HEK293T (cell line): ENCODE measurements at regions not wholly inside any gene's neighbourhood (a gene's known extent, or its start where the extent isn't known, plus 50 kb on each side); places are given as distances from the start of the nearest gene placed in this dataset.

Experiments used
- CTCF ChIA-PET: fragments of 350-600 bp; formaldehyde crosslinking; extraction: SDS; loops from one replicate; lab custom pipeline; 2021; ENCODE audit warnings: antibody characterized with exemption, inconsistent platforms; lab: Yijun Ruan, JAX
- POLR2A ChIA-PET: fragments of 350-600 bp; formaldehyde crosslinking; extraction: SDS; loops from one replicate; lab custom pipeline; 2020; ENCODE audit warnings: antibody characterized with exemption, inconsistent platforms; lab: Yijun Ruan, JAX
- DNase-seq: peaks from one replicate; pipeline ENCODE4 v3.0.0; 2012; ENCODE audit warnings: mixed read lengths; ENCODE audit errors: extremely low spot score
- ARNT ChIP-seq: fragments of 450-650 bp; IDR thresholded peaks from 2 replicates; pipeline ENCODE4 v1.6.1; 2017; ENCODE audit warnings: mild to moderate bottlenecking
- BHLHE40 ChIP-seq: fragments of 450-650 bp; IDR thresholded peaks from 2 replicates; pipeline ENCODE4 v1.6.1; 2016; ENCODE audit warnings: mild to moderate bottlenecking, moderate library complexity, borderline replicate concordance
- CTBP1 ChIP-seq: fragments of 450-650 bp; IDR thresholded peaks from 2 replicates; pipeline ENCODE4 v1.6.1; 2016; ENCODE audit warnings: borderline replicate concordance
- ELF4 ChIP-seq: fragments of 450-650 bp; IDR thresholded peaks from 2 replicates; pipeline ENCODE4 v1.6.1; 2017; ENCODE audit warnings: antibody characterized with exemption
- FOXA1 ChIP-seq: fragments of 450-650 bp; IDR thresholded peaks from 2 replicates; pipeline ENCODE4 v1.6.1; 2016; ENCODE audit warnings: mild to moderate bottlenecking
- FOXK2 ChIP-seq: fragments of 450-650 bp; IDR thresholded peaks from 2 replicates; pipeline ENCODE4 v1.6.1; 2016; ENCODE audit warnings: mild to moderate bottlenecking
- FOXM1 ChIP-seq: fragments of 450-650 bp; IDR thresholded peaks from 2 replicates; pipeline ENCODE4 v1.6.1; 2017; ENCODE audit warnings: mild to moderate bottlenecking, borderline replicate concordance
- HDGF ChIP-seq: fragments of 450-650 bp; IDR thresholded peaks from 2 replicates; pipeline ENCODE4 v1.6.1; 2017; ENCODE audit warnings: antibody characterized with exemption, borderline replicate concordance
- L3MBTL2 ChIP-seq: fragments of 450-650 bp; conservative IDR thresholded peaks from 2 replicates; pipeline ENCODE4 v1.6.1; 2016; ENCODE audit warnings: mild to moderate bottlenecking
- LEF1 ChIP-seq: fragments of 450-650 bp; IDR thresholded peaks from 2 replicates; pipeline ENCODE4 v1.6.1; 2017; ENCODE audit warnings: mild to moderate bottlenecking, borderline replicate concordance
- NFRKB ChIP-seq: fragments of 450-650 bp; IDR thresholded peaks from 2 replicates; pipeline ENCODE4 v1.6.1; 2016; ENCODE audit warnings: mild to moderate bottlenecking, moderate library complexity
- PKNOX1 ChIP-seq: fragments of 450-650 bp; IDR thresholded peaks from 2 replicates; pipeline ENCODE4 v1.6.1; 2016
- SP1 ChIP-seq: fragments of 450-650 bp; IDR thresholded peaks from 2 replicates; pipeline ENCODE4 v1.6.1; 2017
- SUZ12 ChIP-seq: fragments of 450-650 bp; IDR thresholded peaks from 2 replicates; pipeline ENCODE4 v1.6.1; 2016; ENCODE audit warnings: mild to moderate bottlenecking
- TARDBP ChIP-seq: fragments of 450-650 bp; IDR thresholded peaks from 2 replicates; pipeline ENCODE4 v1.6.1; 2016
- ZNF384 ChIP-seq: fragments of 450-650 bp; IDR thresholded peaks from 2 replicates; pipeline ENCODE4 v1.6.1; 2016

- TF ChIP-seq TARDBP (no peak), FOXK2 (no peak), PKNOX1 (no peak), ARNT (no peak), ZNF384 (no peak), SP1 (no peak), HDGF (no peak), SUZ12 (no peak), LEF1 (no peak), FOXM1 (no peak)
- POLR2A ChIA-PET = no interaction called here
- no peak for DNase-seq
- CTCF ChIA-PET = no interaction called here
These were observed 219.6 kb upstream of the N4BP1 start for GRCh38 chr16:48829336-48830310.

DNA sequence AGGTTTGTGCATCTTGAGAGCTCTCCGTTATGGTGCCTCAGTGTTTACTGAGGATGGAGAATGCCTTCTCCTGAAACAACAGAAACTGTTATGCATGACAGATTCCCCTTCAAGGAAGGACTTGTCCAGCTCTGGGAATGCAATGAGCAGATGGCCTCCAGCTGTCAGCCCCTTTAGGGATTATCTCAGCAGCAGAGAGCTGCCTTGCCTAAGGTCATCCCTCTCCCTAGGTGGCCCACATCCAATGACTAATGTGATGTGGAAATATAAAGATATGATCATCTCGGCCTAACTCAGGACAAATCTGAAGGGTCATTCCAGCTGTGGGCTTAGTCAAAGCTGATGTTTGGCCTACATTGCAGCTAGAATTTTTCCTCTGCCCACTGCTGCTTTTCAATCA is 214.3 kb upstream of the N4BP1 start:
- CTCF ChIA-PET = no interaction called here
- POLR2A ChIA-PET = no interaction called here
- no peak for DNase-seq
- TF ChIP-seq ARNT (no peak), L3MBTL2 (no peak), NFRKB (no peak), SUZ12 (no peak), SP1 (no peak), BHLHE40 (no peak), FOXK2 (no peak)

DNA sequence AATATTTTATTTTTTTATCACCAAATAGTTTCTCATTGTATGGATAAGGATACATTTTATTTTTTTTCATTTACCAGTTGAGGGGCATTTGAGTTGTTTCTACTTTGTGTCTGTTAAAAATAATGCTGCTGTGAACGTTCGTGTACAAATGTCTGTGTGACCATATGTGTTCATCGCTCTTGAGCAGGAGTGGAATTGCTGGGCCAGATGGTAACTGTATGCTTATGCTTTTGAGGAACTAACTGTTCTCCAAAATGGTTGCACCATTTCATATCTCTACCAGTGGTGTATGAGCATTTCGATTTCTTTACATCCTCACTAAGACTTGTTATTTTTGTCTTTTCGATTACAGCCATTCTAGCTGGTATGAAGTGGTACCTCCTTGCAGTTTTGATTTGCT is 212.5 kb upstream of the N4BP1 start:
- no peak for TF ChIP-seq ZNF384
- no peak for TF ChIP-seq FOXA1
- no peak for TF ChIP-seq TARDBP
- DNase-seq = no peak
- ChIA-PET CTCF (no interaction called here), POLR2A (no interaction called here)

DNA sequence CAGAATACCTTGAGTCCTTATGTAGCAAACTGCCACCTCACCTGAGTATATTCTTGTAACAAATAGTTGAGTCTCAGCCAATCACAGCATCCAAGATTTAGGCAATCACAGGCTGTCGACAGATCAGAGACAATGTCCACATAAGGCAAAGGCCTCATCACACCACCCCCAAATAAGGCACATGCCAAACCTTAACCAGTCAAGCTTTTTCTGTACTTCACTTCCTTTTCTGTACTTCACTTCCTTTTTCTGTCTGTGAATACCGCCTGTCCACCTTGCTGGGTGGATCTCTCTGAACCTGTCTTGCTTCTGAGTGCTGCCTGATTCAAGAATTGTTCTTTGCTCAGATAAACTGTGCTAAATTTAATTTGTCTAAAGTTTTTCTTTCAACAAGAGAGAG is 210.4 kb upstream of the N4BP1 start:
- ChIA-PET CTCF (no interaction called here), POLR2A (no interaction called here)
- TF ChIP-seq FOXM1 (no peak), ELF4 (no peak), L3MBTL2 (no peak), BHLHE40 (no peak), TARDBP (no peak), FOXA1 (no peak), NFRKB (no peak), LEF1 (no peak), ZNF384 (no peak), CTBP1 (no peak), ARNT (no peak), SP1 (no peak), HDGF (no peak), PKNOX1 (no peak), FOXK2 (no peak), SUZ12 (no peak)
- no peak for DNase-seq

GRCh38 chr16:48818257-48818656 is 208.3 kb upstream of the N4BP1 start:
- TF ChIP-seq ARNT = no peak
- no peak for TF ChIP-seq FOXM1
- CTCF ChIA-PET = no interaction called here
- POLR2A ChIA-PET = no interaction called here
- DNase-seq = no peak

- CTCF ChIA-PET = no interaction called here
- TF ChIP-seq FOXM1 (no peak), PKNOX1 (no peak), L3MBTL2 (no peak), CTBP1 (no peak), TARDBP (no peak)
- no peak for DNase-seq
- POLR2A ChIA-PET = no interaction called here
These were observed 207.1 kb upstream of the N4BP1 start for GRCh38 chr16:48817032-48817431.

DNA sequence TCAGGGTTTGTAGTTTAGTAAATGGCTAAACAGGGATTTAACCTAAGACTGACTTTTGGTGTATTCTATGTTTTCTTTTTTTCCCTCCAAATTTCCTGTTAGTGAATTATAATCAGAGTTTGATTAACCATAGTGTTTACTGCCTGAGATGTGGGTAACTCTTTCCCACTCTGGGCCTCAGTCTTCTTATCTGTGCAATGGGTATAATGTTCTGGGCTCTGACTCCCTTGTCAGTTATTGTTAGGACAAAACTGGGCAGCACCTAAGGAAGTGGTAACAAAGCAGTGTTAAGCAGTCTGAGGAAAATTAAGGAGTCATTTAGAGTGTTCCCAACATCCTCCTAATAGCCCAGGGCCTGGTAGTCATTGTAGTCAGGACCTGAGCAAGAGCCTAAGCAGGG is 206.4 kb upstream of the N4BP1 start:
- ChIA-PET POLR2A (no interaction called here), CTCF (no interaction called here)
- TF ChIP-seq LEF1 (no peak), HDGF (no peak), ELF4 (no peak), ZNF384 (no peak), BHLHE40 (no peak), PKNOX1 (no peak), ARNT (no peak), L3MBTL2 (no peak), NFRKB (no peak), TARDBP (no peak), SP1 (no peak), FOXK2 (no peak)
- DNase-seq = no peak
